Choroid plexus epithelial cell (primary cell): ENCODE measurements at regions not wholly inside any gene's neighbourhood (a gene's known extent, or its start where the extent isn't known, plus 50 kb on each side); places are given as distances from the start of the nearest gene placed in this dataset.

Experiments used
- DNase-seq: peaks from one replicate; pipeline ENCODE4 v3.0.0-alpha.2; 2010; ENCODE audit warnings: low read depth
- H3K4me3 ChIP-seq: 2 replicates; pipeline ENCODE4 v1.5.1; 2011; ENCODE audit warnings: low read depth, mild to moderate bottlenecking, control low read depth, low read length, moderate library complexity
- TF ChIP-seq, protein P1 (sequence below): conservative IDR thresholded peaks from 2 replicates; pipeline ENCODE4 v1.5.1; 2011; ENCODE audit warnings: low read depth, mild to moderate bottlenecking, control low read depth, inconsistent platforms, low read length, moderate library complexity

GRCh38 chr4:159443975-159444374, 341.1 kb downstream of the RAPGEF2 start:
- no peak overlapping the region for H3K4me3 ChIP-seq
- TF ChIP-seq, protein P1, sequence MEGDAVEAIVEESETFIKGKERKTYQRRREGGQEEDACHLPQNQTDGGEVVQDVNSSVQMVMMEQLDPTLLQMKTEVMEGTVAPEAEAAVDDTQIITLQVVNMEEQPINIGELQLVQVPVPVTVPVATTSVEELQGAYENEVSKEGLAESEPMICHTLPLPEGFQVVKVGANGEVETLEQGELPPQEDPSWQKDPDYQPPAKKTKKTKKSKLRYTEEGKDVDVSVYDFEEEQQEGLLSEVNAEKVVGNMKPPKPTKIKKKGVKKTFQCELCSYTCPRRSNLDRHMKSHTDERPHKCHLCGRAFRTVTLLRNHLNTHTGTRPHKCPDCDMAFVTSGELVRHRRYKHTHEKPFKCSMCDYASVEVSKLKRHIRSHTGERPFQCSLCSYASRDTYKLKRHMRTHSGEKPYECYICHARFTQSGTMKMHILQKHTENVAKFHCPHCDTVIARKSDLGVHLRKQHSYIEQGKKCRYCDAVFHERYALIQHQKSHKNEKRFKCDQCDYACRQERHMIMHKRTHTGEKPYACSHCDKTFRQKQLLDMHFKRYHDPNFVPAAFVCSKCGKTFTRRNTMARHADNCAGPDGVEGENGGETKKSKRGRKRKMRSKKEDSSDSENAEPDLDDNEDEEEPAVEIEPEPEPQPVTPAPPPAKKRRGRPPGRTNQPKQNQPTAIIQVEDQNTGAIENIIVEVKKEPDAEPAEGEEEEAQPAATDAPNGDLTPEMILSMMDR, result no peak
- no peak for DNase-seq

GRCh38 chr4:159444678-159445077, 341.8 kb downstream of the RAPGEF2 start:
- TF ChIP-seq, protein P1, result peak; percentile 42
- DNase-seq, result peak; percentile 63

DNA sequence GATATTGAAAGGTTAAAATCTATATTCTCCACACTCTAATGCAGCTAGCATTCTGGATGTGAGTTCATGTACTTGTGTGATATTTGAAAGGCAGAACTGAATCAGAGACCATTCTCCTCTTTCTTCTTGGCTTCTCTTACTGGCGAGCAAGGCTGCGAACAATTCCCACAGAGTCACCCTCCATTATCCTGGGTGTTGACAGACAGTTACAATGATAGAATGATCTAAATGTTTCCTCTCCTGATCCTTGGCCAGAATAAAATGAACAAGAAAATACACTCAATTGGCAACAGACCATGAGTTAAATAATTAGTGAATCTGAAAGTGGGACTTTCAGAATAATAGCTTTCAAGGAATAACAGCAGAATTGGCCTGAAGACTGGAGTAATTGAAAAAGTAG, 342.8 kb downstream of the RAPGEF2 start:
- TF ChIP-seq, protein P1, result no peak
- no peak for DNase-seq

More at GRCh38 chr4:159444678-159445077, 341.8 kb downstream of the RAPGEF2 start:
- H3K4me3 ChIP-seq, result no peak overlapping the region

DNA sequence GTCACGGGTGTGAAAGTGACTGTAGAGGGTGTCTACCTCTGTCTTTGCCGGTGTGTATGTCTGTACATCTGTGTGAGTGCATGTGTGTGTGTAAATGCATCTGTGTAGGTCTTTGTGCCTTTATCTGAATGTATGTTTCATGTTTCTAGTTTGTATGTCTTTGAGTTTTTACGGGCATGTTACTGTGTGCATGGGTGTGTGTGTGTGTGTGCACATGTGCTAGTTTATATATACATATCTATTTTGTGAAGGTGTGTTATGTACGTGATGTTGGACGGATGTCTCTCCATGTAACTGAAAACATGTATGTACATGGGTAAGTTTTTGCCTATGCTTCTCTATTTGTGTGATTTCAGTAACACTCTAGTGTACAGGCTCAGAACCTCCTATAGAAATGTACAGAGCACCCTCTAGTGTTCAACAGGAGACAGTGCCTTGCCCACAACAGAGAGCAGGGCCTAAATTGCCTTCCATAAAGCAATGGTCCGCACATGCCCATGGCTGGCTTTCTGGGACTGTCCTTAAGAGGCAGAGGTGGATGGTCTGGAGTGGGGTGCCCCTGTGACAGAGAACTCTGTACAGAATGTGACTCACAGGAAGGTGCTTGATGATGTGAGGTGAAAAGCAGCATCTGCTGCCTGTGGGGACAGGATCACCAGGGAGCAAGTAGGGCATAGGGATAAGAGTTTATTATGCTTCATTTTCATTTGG, 343.5 kb downstream of the RAPGEF2 start:
- peak; percentile 90 for DNase-seq
- TF ChIP-seq, protein P1, result peak; percentile 94
- no peak overlapping the region for H3K4me3 ChIP-seq

More for the DNA sequence above, 342.8 kb downstream of the RAPGEF2 start:
- H3K4me3 ChIP-seq, result no peak overlapping the region

DNA sequence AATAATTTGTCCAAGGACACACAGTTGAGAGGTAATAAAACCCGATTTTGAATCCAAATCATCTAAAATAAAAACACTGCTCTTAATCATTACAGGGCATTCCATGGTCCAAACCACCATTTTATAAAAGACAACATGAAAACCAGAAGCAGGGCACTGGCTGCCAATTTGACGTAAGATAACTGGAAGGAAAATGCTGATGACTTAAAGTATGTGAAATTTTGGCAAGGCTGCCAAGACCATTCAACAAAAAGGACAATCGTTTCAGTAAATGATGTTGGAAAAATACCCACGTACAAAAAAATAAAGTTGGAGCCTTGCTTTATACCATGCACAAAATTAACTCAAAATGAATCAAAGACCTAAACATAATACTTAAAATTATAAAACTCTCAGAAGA, 344.4 kb downstream of the RAPGEF2 start:
- no peak overlapping the region for H3K4me3 ChIP-seq
- TF ChIP-seq, protein P1, result no peak
- no peak for DNase-seq

DNA sequence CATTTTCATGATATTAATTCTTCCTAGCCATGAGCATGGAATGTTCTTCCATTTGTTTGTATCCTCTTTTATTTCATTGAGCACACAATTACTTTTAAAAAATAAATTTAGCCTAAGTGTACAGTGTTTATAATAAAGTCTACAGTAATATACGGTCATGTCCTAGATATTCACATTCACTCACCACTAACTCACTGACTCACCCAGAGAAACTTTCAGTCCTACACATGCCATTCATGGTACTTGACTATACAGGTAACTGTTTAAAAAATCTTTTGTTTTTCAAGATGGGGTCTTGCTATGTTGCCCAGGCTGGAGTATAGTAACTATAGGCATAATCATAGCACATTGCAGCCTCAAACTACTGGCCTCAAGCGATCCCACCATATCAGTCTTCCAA, 348.1 kb downstream of the RAPGEF2 start:
- TF ChIP-seq, protein P1, result no peak
- DNase-seq, result no peak
- no peak overlapping the region for H3K4me3 ChIP-seq

DNA sequence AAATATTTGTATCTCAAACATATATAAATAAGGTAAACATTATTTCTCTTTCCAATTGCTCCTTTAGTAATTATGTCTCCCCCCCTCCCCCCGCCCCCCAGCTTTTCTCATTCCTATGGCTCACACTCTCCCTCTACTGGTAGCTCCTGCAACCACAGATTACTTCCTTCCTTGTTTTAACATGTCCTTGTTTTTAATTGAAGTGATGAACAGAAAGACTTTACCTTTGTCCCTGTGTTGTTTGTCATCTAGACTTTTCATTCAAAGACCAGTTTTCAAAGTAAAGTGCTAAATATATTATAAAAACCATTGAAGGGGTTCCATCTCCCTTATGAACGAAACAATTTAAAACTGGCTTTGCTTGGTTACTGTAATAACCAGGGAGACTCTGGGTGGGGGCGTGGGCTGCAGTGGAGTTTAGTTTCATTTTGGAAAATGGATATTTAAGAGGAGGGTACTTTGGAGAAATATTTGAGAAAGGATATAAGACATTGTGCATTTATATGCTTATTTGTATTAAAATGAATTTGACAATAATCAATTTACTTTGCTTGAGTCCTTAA, 352.9 kb downstream of the RAPGEF2 start:
- H3K4me3 ChIP-seq, result peak overlapping the region; percentile 6
- peak; percentile 69 for DNase-seq
- TF ChIP-seq, protein P1, result peak; percentile 86
